GM12878 (cell line): ENCODE measurements at regions not wholly inside any gene's neighbourhood (a gene's known extent, or its start where the extent isn't known, plus 50 kb on each side); places are given as distances from the start of the nearest gene placed in this dataset.

Experiments used
- ATAC-seq: fragments of 200-7000 bp; cut with Tn5 transposase; 3 replicates; pipeline ENCODE4 v1.9.1; 2020; ENCODE audit warnings: mild to moderate bottlenecking, moderate library complexity
- BruUV-seq: library from RNA; stranded (reverse); fragments of 400-500 nt; replicated peaks from 2 replicates; lab custom pipeline; 2021; lab: Mats Ljungman, UMichigan
- CTCF ChIA-PET: fragments of 300-600 bp; sonication (Branson Sonifier 250); formaldehyde crosslinking; extraction: SDS; loops from one replicate; lab custom pipeline; 2021; ENCODE audit warnings: inconsistent platforms; lab: Yijun Ruan, JAX
- POLR2A ChIA-PET: fragments of 350-600 bp; formaldehyde crosslinking; extraction: SDS; loops from one replicate; lab custom pipeline; 2021; ENCODE audit warnings: inconsistent platforms; lab: Charles Lee
- RAD21 ChIA-PET: fragments of 300-600 bp; sonication (Branson Sonifier 250); formaldehyde crosslinking; loops from one replicate; lab custom pipeline; 2023; ENCODE audit warnings: antibody characterized with exemption; ENCODE audit not compliant: unreplicated experiment; lab: Charles Lee
- SMC1A ChIA-PET: fragments of 300-600 bp; sonication (Branson Sonifier 250); formaldehyde crosslinking; loops from one replicate; lab custom pipeline; 2023; ENCODE audit not compliant: unreplicated experiment, uncharacterized antibody; lab: Charles Lee
- DNase-seq: peaks from one replicate; pipeline ENCODE4 v3.0.0-alpha.2; 2011; ENCODE audit warnings: low read depth, low spot score
- FAIRE-seq: peaks from 3 replicates; lab custom pipeline; 2011; peaks lifted over from hg19 to GRCh38; lab: Jason Lieb, UNC
- H2AFZ ChIP-seq: 2 replicates; pipeline ENCODE4 v1.6.0; 2011; ENCODE audit warnings: low read depth, low read length, control low read depth; ENCODE audit not compliant: control insufficient read depth
- H3K27ac ChIP-seq: 2 replicates; pipeline ENCODE4 v1.5.1; 2011; ENCODE audit warnings: control low read depth; ENCODE audit not compliant: control insufficient read depth, insufficient read depth
- H3K27me3 ChIP-seq, 2 experiments: replicated peaks in 1 of 2; 2 replicates each; pipeline versions ENCODE4 v1.6.0 to v1.6.1; 2011; ENCODE audit warnings: low read length in 1 of 2; ENCODE audit not compliant: control insufficient read depth in 2 of 2, insufficient read depth in 2 of 2
- H3K36me3 ChIP-seq, 2 experiments: 2 replicates each; pipeline ENCODE4 v1.5.1; 2011; ENCODE audit warnings: low read length in 1 of 2; ENCODE audit not compliant: control insufficient read depth in 2 of 2, insufficient read depth in 2 of 2
- H3K4me1 ChIP-seq: 2 replicates; pipeline ENCODE4 v1.6.1; 2011; ENCODE audit warnings: mild to moderate bottlenecking, low read length, moderate library complexity, mixed read lengths; ENCODE audit not compliant: control insufficient read depth, insufficient read depth
- H3K4me2 ChIP-seq: 2 replicates; pipeline ENCODE4 v1.6.0; 2011; ENCODE audit warnings: control low read depth; ENCODE audit not compliant: control insufficient read depth, insufficient read depth
- H3K4me3 ChIP-seq: fragments of 200-600 bp; sonication (generic); 2 replicates; pipeline ENCODE4 v1.5.1; 2016
- H3K79me2 ChIP-seq: 2 replicates; pipeline ENCODE4 v1.6.0; 2011; ENCODE audit warnings: low read length; ENCODE audit not compliant: control insufficient read depth, insufficient read depth
- H3K9ac ChIP-seq: 2 replicates; pipeline ENCODE4 v1.8.0; 2011; ENCODE audit warnings: low read length, control low read depth, mixed read lengths; ENCODE audit not compliant: control insufficient read depth, insufficient read depth
- H3K9me3 ChIP-seq: replicated peaks from 3 replicates; pipeline ENCODE4 v1.5.1; 2011; ENCODE audit warnings: mild to moderate bottlenecking, low read length; ENCODE audit not compliant: control insufficient read depth, insufficient read depth
- H4K20me1 ChIP-seq: 2 replicates; pipeline ENCODE4 v1.6.0; 2011; ENCODE audit not compliant: control insufficient read depth, insufficient read depth
- CHD1 ChIP-seq: IDR thresholded peaks from 2 replicates; pipeline ENCODE4 v1.6.1; 2012; ENCODE audit warnings: low read depth, low read length, improper control_type of control experiment
- GATAD2B ChIP-seq: fragments of 450-650 bp; conservative IDR thresholded peaks from 2 replicates; pipeline ENCODE4 v1.6.1; 2017; ENCODE audit warnings: low read depth, mild to moderate bottlenecking, moderate library complexity
- IKZF2 ChIP-seq, 2 experiments: fragments of 450-650 bp; IDR thresholded peaks; 2 replicates each; pipeline ENCODE4 v1.6.1; 2017; ENCODE audit warnings: mild to moderate bottlenecking in 2 of 2, moderate library complexity in 2 of 2
- SIX5 ChIP-seq: IDR thresholded peaks from 2 replicates; pipeline ENCODE4 v1.6.1; 2011; ENCODE audit warnings: mild to moderate bottlenecking, low read depth, low read length, moderate library complexity; ENCODE audit not compliant: severe bottlenecking
- SREBF1 ChIP-seq: IDR thresholded peaks from 2 replicates; pipeline ENCODE4 v1.6.1; 2012; ENCODE audit warnings: mild to moderate bottlenecking, low read length
- SUPT20H ChIP-seq: IDR thresholded peaks from 2 replicates; pipeline ENCODE4 v1.6.1; 2011; ENCODE audit warnings: low read depth, mild to moderate bottlenecking, low read length, moderate library complexity, borderline replicate concordance; ENCODE audit not compliant: control insufficient read depth
- USF2 ChIP-seq: IDR thresholded peaks from 2 replicates; pipeline ENCODE4 v1.6.1; 2011; ENCODE audit warnings: low read depth, low read length, improper control_type of control experiment, borderline replicate concordance
- ZBED1 ChIP-seq: IDR thresholded peaks from 2 replicates; pipeline ENCODE4 v1.6.1; 2016; ENCODE audit warnings: borderline replicate concordance
- ZNF207 ChIP-seq: fragments of 450-650 bp; IDR thresholded peaks from 2 replicates; pipeline ENCODE4 v1.6.1; 2014; ENCODE audit warnings: antibody characterized with exemption, mild to moderate bottlenecking, borderline replicate concordance
- WGBS: methylation state at CpG from one replicate; pipeline ENCODE4 v1.1.6; 2016; ENCODE audit warnings: low lambda C conversion rate; ENCODE audit not compliant: insufficient replicate concordance, insufficient coverage; ENCODE audit errors: missing lambda C conversion rate; 5-methylcytosine and 5-hydroxymethylcytosine counted together
- in situ Hi-C: fragments of 300-500 bp; cut with MboI; formaldehyde crosslinking; loops from 9 replicates; pipeline ENCODE4 v1.14.3; 2018; ENCODE audit warnings: mixed read lengths
- intact Hi-C: fragments of 100-400 bp; cut with micrococcal nuclease; formaldehyde crosslinking; loops from one replicate; pipeline ENCODE4 v1.14.2; 2022; ENCODE audit not compliant: unreplicated experiment
- TF ChIP-seq, protein P1 (sequence below): fragments of 450-650 bp; IDR thresholded peaks from 2 replicates; pipeline ENCODE4 v1.6.1; 2017; ENCODE audit warnings: mild to moderate bottlenecking, moderate library complexity
- TF ChIP-seq, protein P2 (sequence below): fragments of 450-650 bp; IDR thresholded peaks from 2 replicates; pipeline ENCODE4 v1.6.1; 2016; ENCODE audit warnings: mild to moderate bottlenecking, moderate library complexity, borderline replicate concordance

- no peak for FAIRE-seq
Observed at GRCh38 chr11:95652002-95652472, 137.5 kb downstream of the FAM76B start.

More at GRCh38 chr11:95652002-95652472, 137.5 kb downstream of the FAM76B start:
- WGBS, result 56% methylated on average over 3 of the region's 3 CpGs
- Histone ChIP-seq H3K4me2 (no peak overlapping the region), H4K20me1 (no peaks in the 10 kb centered on the region), H2AFZ (no peak overlapping the region), H3K27me3 (no peaks in the 10 kb centered on the region), H3K9ac (no peak overlapping the region), H3K9me3 (no peaks in the 10 kb centered on the region), H3K79me2 (no peaks in the 10 kb centered on the region), H3K27ac (no peak overlapping the region), H3K4me1 (no peaks in the 10 kb centered on the region), H3K36me3 (no peaks in the 10 kb centered on the region)
- no TSS peak for BruUV-seq
- ChIA-PET CTCF (interaction anchor here (0.9 kb wide), 1 partner anchor 10 kb away, joined by 3 read pairs; no protein-coding TSS in a partner anchor), POLR2A (no interaction called here), RAD21 (no interaction called here)
- intact Hi-C loops, result no loop called here
- no peak for DNase-seq
- in situ Hi-C loops, result no loop called here
- TF ChIP-seq IKZF2 (IDR thresholded peaks at IDR 0.05), result no peak
- TF ChIP-seq, protein P1, sequence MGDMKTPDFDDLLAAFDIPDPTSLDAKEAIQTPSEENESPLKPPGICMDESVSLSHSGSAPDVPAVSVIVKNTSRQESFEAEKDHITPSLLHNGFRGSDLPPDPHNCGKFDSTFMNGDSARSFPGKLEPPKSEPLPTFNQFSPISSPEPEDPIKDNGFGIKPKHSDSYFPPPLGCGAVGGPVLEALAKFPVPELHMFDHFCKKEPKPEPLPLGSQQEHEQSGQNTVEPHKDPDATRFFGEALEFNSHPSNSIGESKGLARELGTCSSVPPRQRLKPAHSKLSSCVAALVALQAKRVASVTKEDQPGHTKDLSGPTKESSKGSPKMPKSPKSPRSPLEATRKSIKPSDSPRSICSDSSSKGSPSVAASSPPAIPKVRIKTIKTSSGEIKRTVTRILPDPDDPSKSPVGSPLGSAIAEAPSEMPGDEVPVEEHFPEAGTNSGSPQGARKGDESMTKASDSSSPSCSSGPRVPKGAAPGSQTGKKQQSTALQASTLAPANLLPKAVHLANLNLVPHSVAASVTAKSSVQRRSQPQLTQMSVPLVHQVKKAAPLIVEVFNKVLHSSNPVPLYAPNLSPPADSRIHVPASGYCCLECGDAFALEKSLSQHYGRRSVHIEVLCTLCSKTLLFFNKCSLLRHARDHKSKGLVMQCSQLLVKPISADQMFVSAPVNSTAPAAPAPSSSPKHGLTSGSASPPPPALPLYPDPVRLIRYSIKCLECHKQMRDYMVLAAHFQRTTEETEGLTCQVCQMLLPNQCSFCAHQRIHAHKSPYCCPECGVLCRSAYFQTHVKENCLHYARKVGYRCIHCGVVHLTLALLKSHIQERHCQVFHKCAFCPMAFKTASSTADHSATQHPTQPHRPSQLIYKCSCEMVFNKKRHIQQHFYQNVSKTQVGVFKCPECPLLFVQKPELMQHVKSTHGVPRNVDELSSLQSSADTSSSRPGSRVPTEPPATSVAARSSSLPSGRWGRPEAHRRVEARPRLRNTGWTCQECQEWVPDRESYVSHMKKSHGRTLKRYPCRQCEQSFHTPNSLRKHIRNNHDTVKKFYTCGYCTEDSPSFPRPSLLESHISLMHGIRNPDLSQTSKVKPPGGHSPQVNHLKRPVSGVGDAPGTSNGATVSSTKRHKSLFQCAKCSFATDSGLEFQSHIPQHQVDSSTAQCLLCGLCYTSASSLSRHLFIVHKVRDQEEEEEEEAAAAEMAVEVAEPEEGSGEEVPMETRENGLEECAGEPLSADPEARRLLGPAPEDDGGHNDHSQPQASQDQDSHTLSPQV, result no peak
- TF ChIP-seq USF2, result no peak
- no peak for TF ChIP-seq CHD1
- no peak for TF ChIP-seq SUPT20H
- no peak for TF ChIP-seq GATAD2B
- TF ChIP-seq ZNF207, result no peak
- TF ChIP-seq, protein P2, sequence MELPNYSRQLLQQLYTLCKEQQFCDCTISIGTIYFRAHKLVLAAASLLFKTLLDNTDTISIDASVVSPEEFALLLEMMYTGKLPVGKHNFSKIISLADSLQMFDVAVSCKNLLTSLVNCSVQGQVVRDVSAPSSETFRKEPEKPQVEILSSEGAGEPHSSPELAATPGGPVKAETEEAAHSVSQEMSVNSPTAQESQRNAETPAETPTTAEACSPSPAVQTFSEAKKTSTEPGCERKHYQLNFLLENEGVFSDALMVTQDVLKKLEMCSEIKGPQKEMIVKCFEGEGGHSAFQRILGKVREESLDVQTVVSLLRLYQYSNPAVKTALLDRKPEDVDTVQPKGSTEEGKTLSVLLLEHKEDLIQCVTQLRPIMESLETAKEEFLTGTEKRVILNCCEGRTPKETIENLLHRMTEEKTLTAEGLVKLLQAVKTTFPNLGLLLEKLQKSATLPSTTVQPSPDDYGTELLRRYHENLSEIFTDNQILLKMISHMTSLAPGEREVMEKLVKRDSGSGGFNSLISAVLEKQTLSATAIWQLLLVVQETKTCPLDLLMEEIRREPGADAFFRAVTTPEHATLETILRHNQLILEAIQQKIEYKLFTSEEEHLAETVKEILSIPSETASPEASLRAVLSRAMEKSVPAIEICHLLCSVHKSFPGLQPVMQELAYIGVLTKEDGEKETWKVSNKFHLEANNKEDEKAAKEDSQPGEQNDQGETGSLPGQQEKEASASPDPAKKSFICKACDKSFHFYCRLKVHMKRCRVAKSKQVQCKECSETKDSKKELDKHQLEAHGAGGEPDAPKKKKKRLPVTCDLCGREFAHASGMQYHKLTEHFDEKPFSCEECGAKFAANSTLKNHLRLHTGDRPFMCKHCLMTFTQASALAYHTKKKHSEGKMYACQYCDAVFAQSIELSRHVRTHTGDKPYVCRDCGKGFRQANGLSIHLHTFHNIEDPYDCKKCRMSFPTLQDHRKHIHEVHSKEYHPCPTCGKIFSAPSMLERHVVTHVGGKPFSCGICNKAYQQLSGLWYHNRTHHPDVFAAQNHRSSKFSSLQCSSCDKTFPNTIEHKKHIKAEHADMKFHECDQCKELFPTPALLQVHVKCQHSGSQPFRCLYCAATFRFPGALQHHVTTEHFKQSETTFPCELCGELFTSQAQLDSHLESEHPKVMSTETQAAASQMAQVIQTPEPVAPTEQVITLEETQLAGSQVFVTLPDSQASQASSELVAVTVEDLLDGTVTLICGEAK, result no peak
- TF ChIP-seq SIX5, result no peak
- TF ChIP-seq SREBF1, result no peak
- TF ChIP-seq ZBED1, result no peak
- TF ChIP-seq, all 136 proteins: peak for 0
- SMC1A ChIA-PET, result no interaction called here
- ATAC-seq, result no peak
- H3K4me3 ChIP-seq, result no peak overlapping the region
